ENCODE measurements at regions not wholly inside any gene's neighbourhood (a gene's known extent, or its start where the extent isn't known, plus 50 kb on each side); places are given as distances from the start of the nearest gene placed in this dataset.

GRCh38 chr9:13470836-13471235 is 191.3 kb upstream of the MPDZ start:
- no peak for TF ChIP-seq ZSCAN20 (CRISPR knock-in tag; IDR thresholded peaks at IDR 0.05)
- TF ChIP-seq CTCF (IDR thresholded peaks at IDR 0.05): no peak
- TF ChIP-seq CHD2 (IDR thresholded peaks at IDR 0.05; ENCODE audit: low read length, partially characterized antibody): no peak
- no peak for TF ChIP-seq RAD21 (conservative IDR thresholded peaks at IDR 0.05 in 1 of 2, IDR thresholded peaks at IDR 0.05 in 1 of 2)
- TF ChIP-seq HDAC2 (IDR thresholded peaks at IDR 0.05): no peak
- TF ChIP-seq REST (IDR thresholded peaks at IDR 0.05): no peak
- TF ChIP-seq POLR2A (IDR thresholded peaks at IDR 0.05; ENCODE audit: low read length): no peak
- TF ChIP-seq EP300 (IDR thresholded peaks at IDR 0.05): no peak
- no peak for TF ChIP-seq MAFK (IDR thresholded peaks at IDR 0.05; ENCODE audit: partially characterized antibody)
- TF ChIP-seq CEBPB (IDR thresholded peaks at IDR 0.05): no peak
- TF ChIP-seq SREBF2 (IDR thresholded peaks at IDR 0.05): no peak
- TF ChIP-seq RARB (CRISPR knock-in tag; IDR thresholded peaks at IDR 0.05): no peak
- no peak for TF ChIP-seq KDM1A (IDR thresholded peaks at IDR 0.05; ENCODE audit: low read depth)

All from A549 (cell line).